GM12878 (cell line): ENCODE measurements at regions not wholly inside any gene's neighbourhood (a gene's known extent, or its start where the extent isn't known, plus 50 kb on each side); places are given as distances from the start of the nearest gene placed in this dataset.

Experiments
- ATAC-seq: fragments of 200-7000 bp; cut with Tn5 transposase; 3 replicates; pipeline ENCODE4 v1.9.1; 2020; ENCODE audit warnings: mild to moderate bottlenecking, moderate library complexity
- BruUV-seq: library from RNA; stranded (reverse); fragments of 400-500 nt; replicated peaks from 2 replicates; lab custom pipeline; 2021; lab: Mats Ljungman, UMichigan
- CTCF ChIA-PET: fragments of 300-600 bp; sonication (Branson Sonifier 250); formaldehyde crosslinking; extraction: SDS; loops from one replicate; lab custom pipeline; 2021; ENCODE audit warnings: inconsistent platforms; lab: Yijun Ruan, JAX
- POLR2A ChIA-PET: fragments of 350-600 bp; formaldehyde crosslinking; extraction: SDS; loops from one replicate; lab custom pipeline; 2021; ENCODE audit warnings: inconsistent platforms; lab: Charles Lee
- RAD21 ChIA-PET: fragments of 300-600 bp; sonication (Branson Sonifier 250); formaldehyde crosslinking; loops from one replicate; lab custom pipeline; 2023; ENCODE audit warnings: antibody characterized with exemption; ENCODE audit not compliant: unreplicated experiment; lab: Charles Lee
- SMC1A ChIA-PET: fragments of 300-600 bp; sonication (Branson Sonifier 250); formaldehyde crosslinking; loops from one replicate; lab custom pipeline; 2023; ENCODE audit not compliant: unreplicated experiment, uncharacterized antibody; lab: Charles Lee
- DNase-seq: peaks from one replicate; pipeline ENCODE4 v3.0.0-alpha.2; 2011; ENCODE audit warnings: low read depth, low spot score
- FAIRE-seq: peaks from 3 replicates; lab custom pipeline; 2011; peaks lifted over from hg19 to GRCh38; lab: Jason Lieb, UNC
- H2AFZ ChIP-seq: 2 replicates; pipeline ENCODE4 v1.6.0; 2011; ENCODE audit warnings: low read depth, low read length, control low read depth; ENCODE audit not compliant: control insufficient read depth
- H3K27ac ChIP-seq: 2 replicates; pipeline ENCODE4 v1.5.1; 2011; ENCODE audit warnings: control low read depth; ENCODE audit not compliant: control insufficient read depth, insufficient read depth
- H3K27me3 ChIP-seq, 2 experiments: replicated peaks in 1 of 2; 2 replicates each; pipeline versions ENCODE4 v1.6.0 to v1.6.1; 2011; ENCODE audit warnings: low read length in 1 of 2; ENCODE audit not compliant: control insufficient read depth in 2 of 2, insufficient read depth in 2 of 2
- H3K36me3 ChIP-seq, 2 experiments: 2 replicates each; pipeline ENCODE4 v1.5.1; 2011; ENCODE audit warnings: low read length in 1 of 2; ENCODE audit not compliant: control insufficient read depth in 2 of 2, insufficient read depth in 2 of 2
- H3K4me1 ChIP-seq: 2 replicates; pipeline ENCODE4 v1.6.1; 2011; ENCODE audit warnings: mild to moderate bottlenecking, low read length, moderate library complexity, mixed read lengths; ENCODE audit not compliant: control insufficient read depth, insufficient read depth
- H3K4me2 ChIP-seq: 2 replicates; pipeline ENCODE4 v1.6.0; 2011; ENCODE audit warnings: control low read depth; ENCODE audit not compliant: control insufficient read depth, insufficient read depth
- H3K4me3 ChIP-seq: fragments of 200-600 bp; sonication (generic); 2 replicates; pipeline ENCODE4 v1.5.1; 2016
- H3K79me2 ChIP-seq: 2 replicates; pipeline ENCODE4 v1.6.0; 2011; ENCODE audit warnings: low read length; ENCODE audit not compliant: control insufficient read depth, insufficient read depth
- H3K9ac ChIP-seq: 2 replicates; pipeline ENCODE4 v1.8.0; 2011; ENCODE audit warnings: low read length, control low read depth, mixed read lengths; ENCODE audit not compliant: control insufficient read depth, insufficient read depth
- H3K9me3 ChIP-seq: replicated peaks from 3 replicates; pipeline ENCODE4 v1.5.1; 2011; ENCODE audit warnings: mild to moderate bottlenecking, low read length; ENCODE audit not compliant: control insufficient read depth, insufficient read depth
- H4K20me1 ChIP-seq: 2 replicates; pipeline ENCODE4 v1.6.0; 2011; ENCODE audit not compliant: control insufficient read depth, insufficient read depth
- ASH2L ChIP-seq: fragments of 300-600, 200-600 bp; sonication (generic); IDR thresholded peaks from 2 replicates; pipeline ENCODE4 v1.6.1; 2017; ENCODE audit warnings: low read depth, mild to moderate bottlenecking, borderline replicate concordance
- BACH1 ChIP-seq: fragments of 450-650 bp; IDR thresholded peaks from 2 replicates; pipeline ENCODE4 v1.6.1; 2017; ENCODE audit warnings: mild to moderate bottlenecking, borderline replicate concordance
- BHLHE40 ChIP-seq, 2 experiments: fragments of 450-650 bp in 1 of 2; IDR thresholded peaks; 2 replicates each; pipeline ENCODE4 v1.6.1; 2011 to 2017; ENCODE audit warnings: low read depth in 2 of 2, borderline replicate concordance in 1 of 2, improper control_type of control experiment in 1 of 2, low read length in 1 of 2, mild to moderate bottlenecking in 1 of 2
- FOXK2 ChIP-seq: fragments of 450-650 bp; IDR thresholded peaks from 2 replicates; pipeline ENCODE4 v1.6.1; 2017; ENCODE audit warnings: mild to moderate bottlenecking, moderate library complexity
- NFXL1 ChIP-seq: fragments of 450-650 bp; IDR thresholded peaks from 2 replicates; pipeline ENCODE4 v1.6.1; 2017; ENCODE audit warnings: antibody characterized with exemption, mild to moderate bottlenecking, borderline replicate concordance
- NFYA ChIP-seq: IDR thresholded peaks from 2 replicates; pipeline ENCODE4 v1.6.1; 2011; ENCODE audit warnings: low read depth, mild to moderate bottlenecking, low read length, improper control_type of control experiment, borderline replicate concordance
- POU2F2 ChIP-seq: IDR thresholded peaks from 3 replicates; pipeline ENCODE4 v1.6.1; 2011; ENCODE audit warnings: low read depth, mild to moderate bottlenecking, low read length, borderline replicate concordance
- SUPT20H ChIP-seq: IDR thresholded peaks from 2 replicates; pipeline ENCODE4 v1.6.1; 2011; ENCODE audit warnings: low read depth, mild to moderate bottlenecking, low read length, moderate library complexity, borderline replicate concordance; ENCODE audit not compliant: control insufficient read depth
- TCF12 ChIP-seq: IDR thresholded peaks from 2 replicates; pipeline ENCODE4 v1.6.1; 2011; ENCODE audit warnings: low read depth, mild to moderate bottlenecking, low read length
- WGBS: methylation state at CpG from one replicate; pipeline ENCODE4 v1.1.6; 2016; ENCODE audit warnings: low lambda C conversion rate; ENCODE audit not compliant: insufficient replicate concordance, insufficient coverage; ENCODE audit errors: missing lambda C conversion rate; 5-methylcytosine and 5-hydroxymethylcytosine counted together
- in situ Hi-C: fragments of 300-500 bp; cut with MboI; formaldehyde crosslinking; loops from 9 replicates; pipeline ENCODE4 v1.14.3; 2018; ENCODE audit warnings: mixed read lengths
- intact Hi-C: fragments of 100-400 bp; cut with micrococcal nuclease; formaldehyde crosslinking; loops from one replicate; pipeline ENCODE4 v1.14.2; 2022; ENCODE audit not compliant: unreplicated experiment
- TF ChIP-seq, protein P1 (sequence below), 3 experiments: IDR thresholded peaks in 2 of 3; conservative IDR thresholded peaks in 1 of 3; 2 replicates each; pipeline ENCODE4 v1.5.1; 2011; ENCODE audit warnings: low read depth in 3 of 3, low read length in 3 of 3, mild to moderate bottlenecking in 3 of 3, control low read depth in 2 of 3, moderate library complexity in 2 of 3, inconsistent platforms in 1 of 3, mixed read lengths in 1 of 3; ENCODE audit not compliant: control insufficient read depth in 2 of 3, insufficient read depth in 1 of 3; ENCODE audit errors: extremely low read depth in 1 of 3
- TF ChIP-seq, protein P2 (sequence below): fragments of 450-650 bp; formaldehyde crosslinking; IDR thresholded peaks from 2 replicates; pipeline ENCODE4 v1.5.0; 2022; ENCODE audit warnings: mild to moderate bottlenecking, missing genetic modification characterization
- TF ChIP-seq, protein P3 (sequence below): IDR thresholded peaks from 2 replicates; pipeline ENCODE4 v1.6.1; 2011; ENCODE audit warnings: low read depth, mild to moderate bottlenecking, low read length, moderate library complexity, borderline replicate concordance; ENCODE audit errors: extremely low read depth
- TF ChIP-seq, protein P4 (sequence below): fragments of 450-650 bp; IDR thresholded peaks from 2 replicates; pipeline ENCODE4 v1.6.1; 2016; ENCODE audit warnings: mild to moderate bottlenecking

DNA sequence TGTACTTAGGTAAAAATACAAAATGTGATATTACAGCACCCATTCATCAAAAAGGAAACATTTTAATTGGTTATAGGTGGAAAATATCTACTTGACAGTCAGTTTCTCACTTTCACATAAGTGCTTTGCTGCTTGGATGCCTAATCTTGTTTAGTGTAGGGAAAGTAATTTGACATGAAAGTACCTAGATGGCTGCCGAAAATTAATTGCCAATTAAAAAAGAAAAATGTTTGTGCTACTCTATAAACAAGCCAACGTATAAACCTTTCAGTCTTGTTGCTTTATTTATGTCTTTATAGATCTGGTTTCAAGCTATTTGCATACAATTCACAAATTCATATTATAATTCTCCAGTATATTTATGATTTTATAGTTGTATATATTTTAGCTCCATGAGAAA is 729.9 kb downstream of the DACH1 start (continued):
- TF ChIP-seq NFXL1 (no peak), SUPT20H (no peak), NFYA (no peak)
- TF ChIP-seq, protein P1, sequence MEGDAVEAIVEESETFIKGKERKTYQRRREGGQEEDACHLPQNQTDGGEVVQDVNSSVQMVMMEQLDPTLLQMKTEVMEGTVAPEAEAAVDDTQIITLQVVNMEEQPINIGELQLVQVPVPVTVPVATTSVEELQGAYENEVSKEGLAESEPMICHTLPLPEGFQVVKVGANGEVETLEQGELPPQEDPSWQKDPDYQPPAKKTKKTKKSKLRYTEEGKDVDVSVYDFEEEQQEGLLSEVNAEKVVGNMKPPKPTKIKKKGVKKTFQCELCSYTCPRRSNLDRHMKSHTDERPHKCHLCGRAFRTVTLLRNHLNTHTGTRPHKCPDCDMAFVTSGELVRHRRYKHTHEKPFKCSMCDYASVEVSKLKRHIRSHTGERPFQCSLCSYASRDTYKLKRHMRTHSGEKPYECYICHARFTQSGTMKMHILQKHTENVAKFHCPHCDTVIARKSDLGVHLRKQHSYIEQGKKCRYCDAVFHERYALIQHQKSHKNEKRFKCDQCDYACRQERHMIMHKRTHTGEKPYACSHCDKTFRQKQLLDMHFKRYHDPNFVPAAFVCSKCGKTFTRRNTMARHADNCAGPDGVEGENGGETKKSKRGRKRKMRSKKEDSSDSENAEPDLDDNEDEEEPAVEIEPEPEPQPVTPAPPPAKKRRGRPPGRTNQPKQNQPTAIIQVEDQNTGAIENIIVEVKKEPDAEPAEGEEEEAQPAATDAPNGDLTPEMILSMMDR (IDR thresholded peaks at IDR 0.05 in 2 of 3, conservative IDR thresholded peaks at IDR 0.05 in 1 of 3; ENCODE audit: control insufficient read depth in 2 of 3, extremely low read depth in 1 of 3, insufficient read depth in 1 of 3, low read depth in 3 of 3, low read length in 3 of 3) = no peak

DNA sequence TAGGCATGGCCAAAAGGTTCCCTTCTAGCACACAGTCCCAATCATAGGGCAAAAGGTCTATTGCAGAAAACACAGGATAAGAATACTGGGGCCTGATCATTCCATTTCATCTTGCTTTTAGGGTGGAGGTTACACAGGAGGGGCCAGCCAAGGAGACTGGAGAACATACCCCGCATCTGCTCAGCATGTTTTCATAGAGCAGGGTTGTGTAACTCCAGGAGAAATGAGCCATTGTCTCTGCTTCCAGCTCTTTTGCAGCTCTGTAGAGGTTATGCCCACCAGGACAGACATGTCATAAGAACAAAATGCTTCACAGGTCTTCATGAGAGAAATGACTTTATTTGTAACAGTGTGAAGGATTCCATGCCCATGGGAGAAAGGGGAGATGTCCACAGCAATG is 742.8 kb downstream of the DACH1 start:
- no peak overlapping the region for H3K4me3 ChIP-seq
- no peak overlapping the region for H3K27ac ChIP-seq
- RAD21 ChIA-PET = no interaction called here
- no peak for FAIRE-seq
- in situ Hi-C loops = no loop called here
- no peaks in the 10 kb centered on the region for H3K9me3 ChIP-seq
- H3K4me1 ChIP-seq = no peaks in the 10 kb centered on the region
- ATAC-seq = no peak
- no TSS peak for BruUV-seq
- 0% methylated on average over 1 of the region's 1 CpG for WGBS
- SMC1A ChIA-PET = interaction anchor here (0.6 kb wide), 1 partner anchor 76 kb away, joined by 4 read pairs; no protein-coding TSS in a partner anchor
- H3K36me3 ChIP-seq = no peaks in the 10 kb centered on the region
- no peaks in the 10 kb centered on the region for H3K79me2 ChIP-seq
- no peaks in the 10 kb centered on the region for H4K20me1 ChIP-seq
- H2AFZ ChIP-seq = no peak overlapping the region
- no peak for DNase-seq
- no peak overlapping the region for H3K9ac ChIP-seq
- H3K4me2 ChIP-seq = no peak overlapping the region
- intact Hi-C loops = no loop called here
- POLR2A ChIA-PET = no interaction called here
- no peaks in the 10 kb centered on the region for H3K27me3 ChIP-seq
- CTCF ChIA-PET = no interaction called here
- TF ChIP-seq, protein P2, sequence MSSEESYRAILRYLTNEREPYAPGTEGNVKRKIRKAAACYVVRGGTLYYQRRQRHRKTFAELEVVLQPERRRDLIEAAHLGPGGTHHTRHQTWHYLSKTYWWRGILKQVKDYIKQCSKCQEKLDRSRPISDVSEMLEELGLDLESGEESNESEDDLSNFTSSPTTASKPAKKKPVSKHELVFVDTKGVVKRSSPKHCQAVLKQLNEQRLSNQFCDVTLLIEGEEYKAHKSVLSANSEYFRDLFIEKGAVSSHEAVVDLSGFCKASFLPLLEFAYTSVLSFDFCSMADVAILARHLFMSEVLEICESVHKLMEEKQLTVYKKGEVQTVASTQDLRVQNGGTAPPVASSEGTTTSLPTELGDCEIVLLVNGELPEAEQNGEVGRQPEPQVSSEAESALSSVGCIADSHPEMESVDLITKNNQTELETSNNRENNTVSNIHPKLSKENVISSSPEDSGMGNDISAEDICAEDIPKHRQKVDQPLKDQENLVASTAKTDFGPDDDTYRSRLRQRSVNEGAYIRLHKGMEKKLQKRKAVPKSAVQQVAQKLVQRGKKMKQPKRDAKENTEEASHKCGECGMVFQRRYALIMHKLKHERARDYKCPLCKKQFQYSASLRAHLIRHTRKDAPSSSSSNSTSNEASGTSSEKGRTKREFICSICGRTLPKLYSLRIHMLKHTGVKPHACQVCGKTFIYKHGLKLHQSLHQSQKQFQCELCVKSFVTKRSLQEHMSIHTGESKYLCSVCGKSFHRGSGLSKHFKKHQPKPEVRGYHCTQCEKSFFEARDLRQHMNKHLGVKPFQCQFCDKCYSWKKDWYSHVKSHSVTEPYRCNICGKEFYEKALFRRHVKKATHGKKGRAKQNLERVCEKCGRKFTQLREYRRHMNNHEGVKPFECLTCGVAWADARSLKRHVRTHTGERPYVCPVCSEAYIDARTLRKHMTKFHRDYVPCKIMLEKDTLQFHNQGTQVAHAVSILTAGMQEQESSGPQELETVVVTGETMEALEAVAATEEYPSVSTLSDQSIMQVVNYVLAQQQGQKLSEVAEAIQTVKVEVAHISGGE (CRISPR knock-in tag) = no peak
- TF ChIP-seq POU2F2 (no peak), TCF12 (no peak), ASH2L (no peak), BHLHE40 (IDR thresholded peaks at IDR 0.05; ENCODE audit: borderline replicate concordance in 1 of 2, low read depth in 2 of 2, low read length in 1 of 2) (no peak), BACH1 (no peak), FOXK2 (no peak)
- TF ChIP-seq, protein P3, sequence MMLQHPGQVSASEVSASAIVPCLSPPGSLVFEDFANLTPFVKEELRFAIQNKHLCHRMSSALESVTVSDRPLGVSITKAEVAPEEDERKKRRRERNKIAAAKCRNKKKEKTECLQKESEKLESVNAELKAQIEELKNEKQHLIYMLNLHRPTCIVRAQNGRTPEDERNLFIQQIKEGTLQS = no peak
- TF ChIP-seq, protein P4, sequence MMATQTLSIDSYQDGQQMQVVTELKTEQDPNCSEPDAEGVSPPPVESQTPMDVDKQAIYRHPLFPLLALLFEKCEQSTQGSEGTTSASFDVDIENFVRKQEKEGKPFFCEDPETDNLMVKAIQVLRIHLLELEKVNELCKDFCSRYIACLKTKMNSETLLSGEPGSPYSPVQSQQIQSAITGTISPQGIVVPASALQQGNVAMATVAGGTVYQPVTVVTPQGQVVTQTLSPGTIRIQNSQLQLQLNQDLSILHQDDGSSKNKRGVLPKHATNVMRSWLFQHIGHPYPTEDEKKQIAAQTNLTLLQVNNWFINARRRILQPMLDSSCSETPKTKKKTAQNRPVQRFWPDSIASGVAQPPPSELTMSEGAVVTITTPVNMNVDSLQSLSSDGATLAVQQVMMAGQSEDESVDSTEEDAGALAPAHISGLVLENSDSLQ = no peak
- TF ChIP-seq, protein P1 (IDR thresholded peaks at IDR 0.05 in 2 of 3, conservative IDR thresholded peaks at IDR 0.05 in 1 of 3; ENCODE audit: control insufficient read depth in 2 of 3, extremely low read depth in 1 of 3, insufficient read depth in 1 of 3, low read depth in 3 of 3, low read length in 3 of 3) = no peak
